SK-N-SH (cell line): ENCODE measurements at regions not wholly inside any gene's neighbourhood (a gene's known extent, or its start where the extent isn't known, plus 50 kb on each side); places are given as distances from the start of the nearest gene placed in this dataset.

Experiments
- CHD2 ChIP-seq: fragments of 150-350 bp; IDR thresholded peaks from 2 replicates; pipeline ENCODE4 v1.6.1; 2018; ENCODE audit warnings: low read length; ENCODE audit not compliant: partially characterized antibody
- EZH2phosphoT487 ChIP-seq: fragments of 200-600 bp; sonication (generic); IDR thresholded peaks from 2 replicates; pipeline ENCODE4 v1.6.1; 2017; ENCODE audit warnings: low read depth, mixed run types, mild to moderate bottlenecking, antibody characterized with exemption, moderate library complexity, borderline replicate concordance
- POLR2AphosphoS5 ChIP-seq: IDR thresholded peaks from 2 replicates; pipeline ENCODE4 v1.6.1; 2012; ENCODE audit warnings: low read depth, low read length
- RCOR1 ChIP-seq: fragments of 150-350 bp; IDR thresholded peaks from 2 replicates; pipeline ENCODE4 v1.6.1; 2017; ENCODE audit warnings: antibody characterized with exemption, low read length
- RXRA ChIP-seq: IDR thresholded peaks from 2 replicates; pipeline ENCODE4 v1.4.0; 2012; ENCODE audit warnings: low read depth, mild to moderate bottlenecking, borderline replicate concordance
- SMC3 ChIP-seq: IDR thresholded peaks from 2 replicates; pipeline ENCODE4 v1.6.1; 2012; ENCODE audit warnings: low read depth, low read length, improper control_type of control experiment
- TF ChIP-seq, protein P1 (sequence below): fragments of 200-600 bp; sonication (generic); IDR thresholded peaks from 2 replicates; pipeline ENCODE4 v1.6.1; 2017; ENCODE audit warnings: antibody characterized with exemption, mild to moderate bottlenecking, moderate library complexity
- TF ChIP-seq, protein P2 (sequence below): fragments of 150-350 bp; IDR thresholded peaks from 2 replicates; pipeline ENCODE4 v1.6.1; 2017; ENCODE audit warnings: antibody characterized with exemption, low read length, low read depth, borderline replicate concordance
- TF ChIP-seq, protein P3 (sequence below): IDR thresholded peaks from 2 replicates; pipeline ENCODE4 v1.6.1; 2012; ENCODE audit warnings: mild to moderate bottlenecking, low read depth, low read length, moderate library complexity

DNA sequence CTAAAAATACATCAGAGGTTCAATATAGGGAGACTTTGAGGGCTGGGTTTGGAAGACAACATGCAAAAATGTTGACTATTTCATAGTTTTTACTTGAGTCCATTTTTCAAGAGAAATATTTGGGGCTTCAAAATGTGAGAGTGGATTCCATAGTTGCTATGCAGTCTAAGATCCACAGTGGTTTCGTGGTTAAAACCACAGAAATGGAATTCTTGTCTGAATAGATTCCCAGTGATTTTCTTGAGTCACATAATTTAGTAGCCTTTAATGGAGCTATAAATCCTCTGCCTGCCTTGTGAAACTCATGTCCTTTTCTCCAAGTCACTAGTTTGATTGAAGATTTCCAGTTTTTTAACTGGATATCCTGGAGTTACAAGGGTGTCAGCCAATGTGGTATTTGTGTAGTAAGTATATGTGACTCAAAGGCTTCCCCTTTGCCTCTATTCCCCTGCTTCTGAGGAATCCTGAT is 94.7 kb upstream of the RBMS3 start:
- TF ChIP-seq, protein P1, sequence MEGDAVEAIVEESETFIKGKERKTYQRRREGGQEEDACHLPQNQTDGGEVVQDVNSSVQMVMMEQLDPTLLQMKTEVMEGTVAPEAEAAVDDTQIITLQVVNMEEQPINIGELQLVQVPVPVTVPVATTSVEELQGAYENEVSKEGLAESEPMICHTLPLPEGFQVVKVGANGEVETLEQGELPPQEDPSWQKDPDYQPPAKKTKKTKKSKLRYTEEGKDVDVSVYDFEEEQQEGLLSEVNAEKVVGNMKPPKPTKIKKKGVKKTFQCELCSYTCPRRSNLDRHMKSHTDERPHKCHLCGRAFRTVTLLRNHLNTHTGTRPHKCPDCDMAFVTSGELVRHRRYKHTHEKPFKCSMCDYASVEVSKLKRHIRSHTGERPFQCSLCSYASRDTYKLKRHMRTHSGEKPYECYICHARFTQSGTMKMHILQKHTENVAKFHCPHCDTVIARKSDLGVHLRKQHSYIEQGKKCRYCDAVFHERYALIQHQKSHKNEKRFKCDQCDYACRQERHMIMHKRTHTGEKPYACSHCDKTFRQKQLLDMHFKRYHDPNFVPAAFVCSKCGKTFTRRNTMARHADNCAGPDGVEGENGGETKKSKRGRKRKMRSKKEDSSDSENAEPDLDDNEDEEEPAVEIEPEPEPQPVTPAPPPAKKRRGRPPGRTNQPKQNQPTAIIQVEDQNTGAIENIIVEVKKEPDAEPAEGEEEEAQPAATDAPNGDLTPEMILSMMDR = no peak
- TF ChIP-seq RCOR1 (no peak), EZH2phosphoT487 (no peak), RXRA (peak; percentile 77), SMC3 (no peak), CHD2 (no peak), POLR2AphosphoS5 (peak; percentile 85)
- TF ChIP-seq, protein P2, sequence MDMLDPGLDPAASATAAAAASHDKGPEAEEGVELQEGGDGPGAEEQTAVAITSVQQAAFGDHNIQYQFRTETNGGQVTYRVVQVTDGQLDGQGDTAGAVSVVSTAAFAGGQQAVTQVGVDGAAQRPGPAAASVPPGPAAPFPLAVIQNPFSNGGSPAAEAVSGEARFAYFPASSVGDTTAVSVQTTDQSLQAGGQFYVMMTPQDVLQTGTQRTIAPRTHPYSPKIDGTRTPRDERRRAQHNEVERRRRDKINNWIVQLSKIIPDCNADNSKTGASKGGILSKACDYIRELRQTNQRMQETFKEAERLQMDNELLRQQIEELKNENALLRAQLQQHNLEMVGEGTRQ = no peak
- TF ChIP-seq, protein P3, sequence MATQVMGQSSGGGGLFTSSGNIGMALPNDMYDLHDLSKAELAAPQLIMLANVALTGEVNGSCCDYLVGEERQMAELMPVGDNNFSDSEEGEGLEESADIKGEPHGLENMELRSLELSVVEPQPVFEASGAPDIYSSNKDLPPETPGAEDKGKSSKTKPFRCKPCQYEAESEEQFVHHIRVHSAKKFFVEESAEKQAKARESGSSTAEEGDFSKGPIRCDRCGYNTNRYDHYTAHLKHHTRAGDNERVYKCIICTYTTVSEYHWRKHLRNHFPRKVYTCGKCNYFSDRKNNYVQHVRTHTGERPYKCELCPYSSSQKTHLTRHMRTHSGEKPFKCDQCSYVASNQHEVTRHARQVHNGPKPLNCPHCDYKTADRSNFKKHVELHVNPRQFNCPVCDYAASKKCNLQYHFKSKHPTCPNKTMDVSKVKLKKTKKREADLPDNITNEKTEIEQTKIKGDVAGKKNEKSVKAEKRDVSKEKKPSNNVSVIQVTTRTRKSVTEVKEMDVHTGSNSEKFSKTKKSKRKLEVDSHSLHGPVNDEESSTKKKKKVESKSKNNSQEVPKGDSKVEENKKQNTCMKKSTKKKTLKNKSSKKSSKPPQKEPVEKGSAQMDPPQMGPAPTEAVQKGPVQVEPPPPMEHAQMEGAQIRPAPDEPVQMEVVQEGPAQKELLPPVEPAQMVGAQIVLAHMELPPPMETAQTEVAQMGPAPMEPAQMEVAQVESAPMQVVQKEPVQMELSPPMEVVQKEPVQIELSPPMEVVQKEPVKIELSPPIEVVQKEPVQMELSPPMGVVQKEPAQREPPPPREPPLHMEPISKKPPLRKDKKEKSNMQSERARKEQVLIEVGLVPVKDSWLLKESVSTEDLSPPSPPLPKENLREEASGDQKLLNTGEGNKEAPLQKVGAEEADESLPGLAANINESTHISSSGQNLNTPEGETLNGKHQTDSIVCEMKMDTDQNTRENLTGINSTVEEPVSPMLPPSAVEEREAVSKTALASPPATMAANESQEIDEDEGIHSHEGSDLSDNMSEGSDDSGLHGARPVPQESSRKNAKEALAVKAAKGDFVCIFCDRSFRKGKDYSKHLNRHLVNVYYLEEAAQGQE = peak; percentile 46; the same call in 1 of the 2 replicates
